Panc1 (cell line): ENCODE measurements at regions not wholly inside any gene's neighbourhood (a gene's known extent, or its start where the extent isn't known, plus 50 kb on each side); places are given as distances from the start of the nearest gene placed in this dataset.
"Not testable (repeated sequence)": the region's sequence is repeated elsewhere in the genome, so short reads cannot be mapped to it uniquely, and the experiment has no call there.

Source experiments
- ATAC-seq: fragments of 200-7000 bp; cut with Tn5 transposase; 2 replicates; pipeline ENCODE4 v1.9.1; 2020; ENCODE audit warnings: mild to moderate bottlenecking, moderate library complexity
- BruUV-seq: library from RNA; stranded (reverse); fragments of 400-500 nt; replicated peaks from 2 replicates; lab custom pipeline; 2021; lab: Mats Ljungman, UMichigan
- CTCF ChIA-PET: fragments of 300-600 bp; sonication (Branson Sonifier 250); formaldehyde crosslinking; loops from one replicate; lab custom pipeline; 2022; ENCODE audit warnings: antibody characterized with exemption; lab: Charles Lee
- POLR2A ChIA-PET: fragments of 300-600 bp; sonication (Branson Sonifier 250); formaldehyde crosslinking; loops from one replicate; lab custom pipeline; 2022; ENCODE audit warnings: antibody characterized with exemption; lab: Charles Lee
- DNase-seq: peaks from one replicate; pipeline ENCODE4 v3.0.0-alpha.2; 2010; ENCODE audit warnings: low read depth, low spot score
- H3K27ac ChIP-seq: 2 replicates; pipeline ENCODE4 v1.5.1; 2011; ENCODE audit warnings: mild to moderate bottlenecking, low read length, inconsistent platforms
- H3K27me3 ChIP-seq: fragments of 200-500 bp; sonication (Bioruptor generic); 2 replicates; pipeline ENCODE4 v1.6.0; 2014; ENCODE audit warnings: low read length, inconsistent platforms; ENCODE audit not compliant: control insufficient read depth, insufficient read depth
- H3K36me3 ChIP-seq: fragments of 200-500 bp; sonication (Bioruptor generic); 2 replicates; pipeline ENCODE4 v1.5.1; 2014; ENCODE audit warnings: inconsistent platforms, mild to moderate bottlenecking, low read length, moderate library complexity; ENCODE audit not compliant: control insufficient read depth, insufficient read depth
- H3K4me1 ChIP-seq: 2 replicates; pipeline ENCODE4 v1.5.1; 2011; ENCODE audit warnings: inconsistent platforms, mild to moderate bottlenecking, low read length, moderate library complexity; ENCODE audit not compliant: control insufficient read depth, insufficient read depth
- H3K4me3 ChIP-seq, 2 experiments: 2 replicates each; pipeline ENCODE4 v1.5.1; 2011 to 2012; ENCODE audit warnings: low read depth in 2 of 2, low read length in 2 of 2, mild to moderate bottlenecking in 2 of 2, inconsistent platforms in 1 of 2, moderate library complexity in 1 of 2
- H3K9me3 ChIP-seq: fragments of 200-500 bp; sonication (Bioruptor generic); 2 replicates; pipeline ENCODE4 v1.5.1; 2014; ENCODE audit warnings: low read depth, mild to moderate bottlenecking, inconsistent platforms, low read length, moderate library complexity; ENCODE audit not compliant: control insufficient read depth, insufficient read depth
- POLR2AphosphoS5 ChIP-seq: IDR thresholded peaks from 2 replicates; pipeline ENCODE4 v1.6.1; 2012; ENCODE audit warnings: mild to moderate bottlenecking, low read depth, low read length, moderate library complexity
- SIN3A ChIP-seq: IDR thresholded peaks from 2 replicates; pipeline ENCODE4 v1.6.1; 2012; ENCODE audit warnings: low read depth, mild to moderate bottlenecking, low read length, moderate library complexity, borderline replicate concordance; ENCODE audit not compliant: insufficient read depth
- TCF7L2 ChIP-seq: IDR thresholded peaks from 2 replicates; pipeline ENCODE4 v1.6.1; 2011; ENCODE audit warnings: mild to moderate bottlenecking, low read depth, low read length, inconsistent platforms
- in situ Hi-C: cut with HindIII; loops from 2 replicates; pipeline ENCODE4 v1.10.0; 2016; ENCODE audit warnings: low sequenced_read_pairs, low pct_unique_long_range_greater_than_20kb
- intact Hi-C: fragments of 100-400 bp; cut with micrococcal nuclease; formaldehyde crosslinking; loops from one replicate; pipeline ENCODE4 v1.10.0; 2022; ENCODE audit not compliant: unreplicated experiment
- TF ChIP-seq, protein P1 (sequence below), 2 experiments: IDR thresholded peaks; 2 replicates each; pipeline ENCODE4 v1.6.1; 2011 to 2012; ENCODE audit warnings: low read depth in 2 of 2, control low read depth in 1 of 2, low read length in 1 of 2, mild to moderate bottlenecking in 1 of 2, moderate library complexity in 1 of 2; ENCODE audit not compliant: insufficient read depth in 1 of 2
- TF ChIP-seq, protein P2 (sequence below): fragments of 450-650 bp; IDR thresholded peaks from 2 replicates; pipeline ENCODE4 v1.5.1; 2017; ENCODE audit warnings: mild to moderate bottlenecking

DNA sequence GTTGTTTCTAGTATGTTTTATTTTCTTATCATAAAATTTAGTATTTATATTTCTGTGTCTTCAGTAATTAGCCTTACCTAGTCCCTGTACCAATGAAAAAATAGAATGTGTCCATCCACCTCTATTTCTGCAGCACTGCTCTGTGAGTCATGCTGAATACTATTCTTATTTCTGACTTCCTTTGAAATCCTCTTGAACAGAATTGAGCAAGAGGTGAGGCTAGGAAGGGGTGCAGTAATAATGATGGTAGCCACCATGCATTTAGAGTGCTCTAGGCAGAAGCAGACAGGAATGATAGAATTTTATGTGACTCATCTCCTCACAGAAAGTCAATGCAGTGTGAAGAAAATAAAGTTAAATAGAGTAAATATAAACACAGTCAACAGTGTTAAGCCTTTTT lies 60.0 kb downstream of the OR10A6 start:
- ATAC-seq (no peak), DNase-seq (no peak)
- no peaks in the 10 kb centered on the region; the same call in 1 of the 2 replicates for H3K27me3 ChIP-seq
- H3K9me3 ChIP-seq: no peaks in the 10 kb centered on the region; the same call in 1 of the 2 replicates
- no peaks in the 10 kb centered on the region for H3K36me3 ChIP-seq
- CTCF ChIA-PET: no interaction called here
- H3K4me3 ChIP-seq: no peak overlapping the region
- in situ Hi-C loops (no loop called here), intact Hi-C loops (no loop called here)
- TF ChIP-seq, protein P1, sequence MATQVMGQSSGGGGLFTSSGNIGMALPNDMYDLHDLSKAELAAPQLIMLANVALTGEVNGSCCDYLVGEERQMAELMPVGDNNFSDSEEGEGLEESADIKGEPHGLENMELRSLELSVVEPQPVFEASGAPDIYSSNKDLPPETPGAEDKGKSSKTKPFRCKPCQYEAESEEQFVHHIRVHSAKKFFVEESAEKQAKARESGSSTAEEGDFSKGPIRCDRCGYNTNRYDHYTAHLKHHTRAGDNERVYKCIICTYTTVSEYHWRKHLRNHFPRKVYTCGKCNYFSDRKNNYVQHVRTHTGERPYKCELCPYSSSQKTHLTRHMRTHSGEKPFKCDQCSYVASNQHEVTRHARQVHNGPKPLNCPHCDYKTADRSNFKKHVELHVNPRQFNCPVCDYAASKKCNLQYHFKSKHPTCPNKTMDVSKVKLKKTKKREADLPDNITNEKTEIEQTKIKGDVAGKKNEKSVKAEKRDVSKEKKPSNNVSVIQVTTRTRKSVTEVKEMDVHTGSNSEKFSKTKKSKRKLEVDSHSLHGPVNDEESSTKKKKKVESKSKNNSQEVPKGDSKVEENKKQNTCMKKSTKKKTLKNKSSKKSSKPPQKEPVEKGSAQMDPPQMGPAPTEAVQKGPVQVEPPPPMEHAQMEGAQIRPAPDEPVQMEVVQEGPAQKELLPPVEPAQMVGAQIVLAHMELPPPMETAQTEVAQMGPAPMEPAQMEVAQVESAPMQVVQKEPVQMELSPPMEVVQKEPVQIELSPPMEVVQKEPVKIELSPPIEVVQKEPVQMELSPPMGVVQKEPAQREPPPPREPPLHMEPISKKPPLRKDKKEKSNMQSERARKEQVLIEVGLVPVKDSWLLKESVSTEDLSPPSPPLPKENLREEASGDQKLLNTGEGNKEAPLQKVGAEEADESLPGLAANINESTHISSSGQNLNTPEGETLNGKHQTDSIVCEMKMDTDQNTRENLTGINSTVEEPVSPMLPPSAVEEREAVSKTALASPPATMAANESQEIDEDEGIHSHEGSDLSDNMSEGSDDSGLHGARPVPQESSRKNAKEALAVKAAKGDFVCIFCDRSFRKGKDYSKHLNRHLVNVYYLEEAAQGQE (IDR thresholded peaks at IDR 0.05; ENCODE audit: insufficient read depth in 1 of 2, low read depth in 2 of 2, low read length in 1 of 2): no peak
- TF ChIP-seq POLR2AphosphoS5 (no peak), TCF7L2 (no peak), SIN3A (no peak)
- TF ChIP-seq, protein P2, sequence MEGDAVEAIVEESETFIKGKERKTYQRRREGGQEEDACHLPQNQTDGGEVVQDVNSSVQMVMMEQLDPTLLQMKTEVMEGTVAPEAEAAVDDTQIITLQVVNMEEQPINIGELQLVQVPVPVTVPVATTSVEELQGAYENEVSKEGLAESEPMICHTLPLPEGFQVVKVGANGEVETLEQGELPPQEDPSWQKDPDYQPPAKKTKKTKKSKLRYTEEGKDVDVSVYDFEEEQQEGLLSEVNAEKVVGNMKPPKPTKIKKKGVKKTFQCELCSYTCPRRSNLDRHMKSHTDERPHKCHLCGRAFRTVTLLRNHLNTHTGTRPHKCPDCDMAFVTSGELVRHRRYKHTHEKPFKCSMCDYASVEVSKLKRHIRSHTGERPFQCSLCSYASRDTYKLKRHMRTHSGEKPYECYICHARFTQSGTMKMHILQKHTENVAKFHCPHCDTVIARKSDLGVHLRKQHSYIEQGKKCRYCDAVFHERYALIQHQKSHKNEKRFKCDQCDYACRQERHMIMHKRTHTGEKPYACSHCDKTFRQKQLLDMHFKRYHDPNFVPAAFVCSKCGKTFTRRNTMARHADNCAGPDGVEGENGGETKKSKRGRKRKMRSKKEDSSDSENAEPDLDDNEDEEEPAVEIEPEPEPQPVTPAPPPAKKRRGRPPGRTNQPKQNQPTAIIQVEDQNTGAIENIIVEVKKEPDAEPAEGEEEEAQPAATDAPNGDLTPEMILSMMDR: no peak
- BruUV-seq: no TSS peak
- H3K27ac ChIP-seq: no peak overlapping the region
- POLR2A ChIA-PET: interaction anchor here (0.7 kb wide), 1 partner anchor 228 kb away, joined by 12 read pairs; no protein-coding TSS in a partner anchor
- no peaks in the 10 kb centered on the region for H3K4me1 ChIP-seq

DNA sequence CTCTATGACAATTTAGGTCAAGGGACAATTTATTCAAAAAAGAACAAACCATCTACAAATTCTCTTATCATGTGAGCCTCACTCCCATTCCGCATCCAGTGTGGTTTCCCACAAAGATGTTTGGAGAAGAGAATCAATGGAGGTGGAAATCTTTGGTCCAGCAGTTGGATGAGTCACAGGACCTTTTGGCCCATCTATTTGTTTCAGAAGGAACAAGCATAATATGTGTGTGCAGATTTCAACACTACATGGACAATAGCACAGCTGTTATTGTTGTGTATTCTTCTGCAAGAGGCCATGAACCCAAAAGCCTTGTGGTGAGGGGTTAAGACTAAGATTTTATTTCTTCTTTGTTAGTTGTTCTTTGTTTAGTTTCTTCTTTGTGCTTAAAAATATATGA lies 61.6 kb downstream of the OR10A6 start:
- no TSS peak for BruUV-seq
- no peaks in the 10 kb centered on the region for H3K4me1 ChIP-seq
- H3K36me3 ChIP-seq: no peaks in the 10 kb centered on the region
- in situ Hi-C loops (no loop called here), intact Hi-C loops (no loop called here)
- CTCF ChIA-PET: no interaction called here
- no peak for TF ChIP-seq POLR2AphosphoS5
- TF ChIP-seq TCF7L2: no peak
- TF ChIP-seq, protein P1 (IDR thresholded peaks at IDR 0.05; ENCODE audit: insufficient read depth in 1 of 2, low read depth in 2 of 2, low read length in 1 of 2): no peak
- TF ChIP-seq, protein P2: no peak
- no peak for TF ChIP-seq SIN3A
- ATAC-seq (no peak), DNase-seq (no peak)
- H3K4me3 ChIP-seq: no peak overlapping the region
- no peaks in the 10 kb centered on the region; the same call in 1 of the 2 replicates for H3K9me3 ChIP-seq
- POLR2A ChIA-PET: no interaction called here
- no peaks in the 10 kb centered on the region for H3K27me3 ChIP-seq
- no peak overlapping the region for H3K27ac ChIP-seq

DNA sequence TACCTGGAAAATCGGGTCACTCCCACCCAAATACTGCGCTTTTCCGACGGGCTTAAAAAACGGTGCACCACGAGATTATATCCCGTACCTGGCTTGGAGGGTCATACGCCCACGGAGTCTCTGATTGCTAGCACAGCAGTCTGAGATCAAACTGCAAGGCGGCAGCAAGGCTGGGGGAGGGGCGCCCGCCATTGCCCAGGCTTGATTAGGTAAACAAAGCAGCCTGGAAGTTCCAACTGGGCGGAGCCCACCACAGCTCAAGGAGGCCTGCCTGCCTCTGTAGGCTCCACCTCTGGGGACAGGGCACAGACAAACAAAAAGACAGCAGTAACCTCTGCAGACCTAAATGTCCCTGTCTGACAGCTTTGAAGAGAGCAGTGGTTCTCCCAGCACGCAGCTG lies 64.5 kb upstream of the OR5P2 start:
- H3K27me3 ChIP-seq, in situ Hi-C loops, H3K9me3 ChIP-seq, CTCF ChIA-PET, BruUV-seq, DNase-seq, ATAC-seq, intact Hi-C loops, H3K27ac ChIP-seq, H3K36me3 ChIP-seq, H3K4me1 ChIP-seq, POLR2A ChIA-PET: not testable (repeated sequence)
- H3K4me3 ChIP-seq: peak overlapping the region in 1 of 2 experiments; percentile 9; a peak in 1 of 4 replicates
